ENCODE measurements at regions not wholly inside any gene's neighbourhood (a gene's known extent, or its start where the extent isn't known, plus 50 kb on each side); places are given as distances from the start of the nearest gene placed in this dataset.

GRCh38 chr16:62760398-62760797 lies 724.2 kb upstream of the CDH8 start:
- ChIA-PET CTCF (no interaction called here), SMC1A (ENCODE audit: uncharacterized antibody, unreplicated experiment) (interaction anchor here (1.2 kb wide), 1 partner anchor 22 kb away, joined by 4 read pairs; no protein-coding TSS in a partner anchor), POLR2A (no interaction called here), RAD21 (ENCODE audit: unreplicated experiment) (interaction anchor here (0.5 kb wide), 1 partner anchor 67 kb away, joined by 3 read pairs; no protein-coding TSS in a partner anchor)
- intact Hi-C loops (cut with micrococcal nuclease; ENCODE audit: unreplicated experiment) (no loop called here), in situ Hi-C loops (cut with MboI) (no loop called here)
- TF ChIP-seq TBL1XR1 (IDR thresholded peaks at IDR 0.05; ENCODE audit: low read depth, low read length) (no peak), POLR2A (IDR thresholded peaks at IDR 0.05; ENCODE audit: low read depth, low read length) (no peak), EP300 (IDR thresholded peaks at IDR 0.05; ENCODE audit: borderline replicate concordance in 1 of 2, control insufficient read depth in 1 of 2, low read depth in 2 of 2, low read length in 2 of 2) (no peak), RUNX3 (IDR thresholded peaks at IDR 0.05; ENCODE audit: low read length) (no peak), SREBF2 (IDR thresholded peaks at IDR 0.05; ENCODE audit: low read length) (no peak), PAX5 (IDR thresholded peaks at IDR 0.05; ENCODE audit: borderline replicate concordance, low read depth, low read length) (no peak), NR2C2 (IDR thresholded peaks at IDR 0.05; ENCODE audit: borderline replicate concordance, control insufficient read depth, insufficient read length, low read depth) (no peak), ZZZ3 (IDR thresholded peaks at IDR 0.05; ENCODE audit: control insufficient read depth, insufficient read length, low read depth) (no peak), HCFC1 (IDR thresholded peaks at IDR 0.05; ENCODE audit: low read length) (no peak), BHLHE40 (IDR thresholded peaks at IDR 0.05; ENCODE audit: borderline replicate concordance in 1 of 2, low read depth in 2 of 2, low read length in 1 of 2) (no peak), IKZF1 (conservative IDR thresholded peaks at IDR 0.05) (no peak)
- H3K27me3 ChIP-seq (replicated peaks in 1 of 2; ENCODE audit: control insufficient read depth in 2 of 2, insufficient read depth in 2 of 2, low read length in 1 of 2) = no peaks in the 10 kb centered on the region
- no peak overlapping the region for H3K4me3 ChIP-seq
- no peak overlapping the region for H3K9ac ChIP-seq (ENCODE audit: control insufficient read depth, insufficient read depth, low read length)
- peaks cover 1% of the 10 kb centered on the region; the same call in 1 of the 3 replicates for H3K9me3 ChIP-seq (replicated peaks; ENCODE audit: control insufficient read depth, insufficient read depth, low read length)
- no peak overlapping the region for H2AFZ ChIP-seq (ENCODE audit: control insufficient read depth, low read depth, low read length)
- DNase-seq (ENCODE audit: low read depth, low spot score) (no peak), ATAC-seq (no peak), FAIRE-seq (no peak)
- H3K4me2 ChIP-seq (ENCODE audit: control insufficient read depth, insufficient read depth) = no peak overlapping the region
- no TSS peak for BruUV-seq (replicated peaks)
- no peak overlapping the region for H3K27ac ChIP-seq (ENCODE audit: control insufficient read depth, insufficient read depth)
- no peaks in the 10 kb centered on the region for H3K36me3 ChIP-seq (ENCODE audit: control insufficient read depth in 2 of 2, insufficient read depth in 2 of 2, low read length in 1 of 2)
- H4K20me1 ChIP-seq (ENCODE audit: control insufficient read depth, insufficient read depth) = no peaks in the 10 kb centered on the region
- H3K4me1 ChIP-seq (ENCODE audit: control insufficient read depth, insufficient read depth, low read length) = no peaks in the 10 kb centered on the region
- no peaks in the 10 kb centered on the region for H3K79me2 ChIP-seq (ENCODE audit: control insufficient read depth, insufficient read depth, low read length)
